A673 (cell line): ENCODE measurements at regions not wholly inside any gene's neighbourhood (a gene's known extent, or its start where the extent isn't known, plus 50 kb on each side); places are given as distances from the start of the nearest gene placed in this dataset.

ENCODE experiments used
- EZH2 ChIP-seq: fragments of 200-600 bp; sonication (generic); IDR thresholded peaks from 2 replicates; pipeline ENCODE4 v1.6.1; 2017; ENCODE audit warnings: borderline replicate concordance, low read depth, mild to moderate bottlenecking, mixed read lengths, antibody characterized with exemption, low read length; ENCODE audit not compliant: poor library complexity, severe bottlenecking
- TF ChIP-seq, protein P1 (sequence below): fragments of 300-800, 200-600 bp; sonication (generic); conservative IDR thresholded peaks from 2 replicates; pipeline ENCODE4 v1.5.1; 2017; ENCODE audit warnings: low read depth, mild to moderate bottlenecking, antibody characterized with exemption, low read length, moderate library complexity, mixed read lengths

DNA sequence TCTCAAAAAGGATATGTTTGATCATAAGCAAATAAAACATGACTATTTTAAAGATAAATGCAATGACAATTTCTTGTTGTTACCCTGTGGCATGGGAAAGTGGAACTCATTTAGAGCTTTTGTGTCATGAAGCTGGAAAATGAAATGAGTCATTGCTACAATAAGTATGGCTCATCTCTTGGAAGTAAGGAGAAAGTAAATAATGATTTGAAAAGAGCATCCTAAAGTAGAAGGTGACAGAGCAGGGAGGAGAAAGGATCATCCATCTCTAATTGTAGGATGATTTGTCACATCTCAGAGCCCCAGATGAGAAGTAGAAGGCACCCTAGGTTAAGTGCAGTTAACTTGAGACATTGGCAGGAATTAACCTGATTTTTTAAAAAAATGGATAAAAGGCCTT lies 200.5 kb downstream of the CPS1 start:
- TF ChIP-seq, protein P1, sequence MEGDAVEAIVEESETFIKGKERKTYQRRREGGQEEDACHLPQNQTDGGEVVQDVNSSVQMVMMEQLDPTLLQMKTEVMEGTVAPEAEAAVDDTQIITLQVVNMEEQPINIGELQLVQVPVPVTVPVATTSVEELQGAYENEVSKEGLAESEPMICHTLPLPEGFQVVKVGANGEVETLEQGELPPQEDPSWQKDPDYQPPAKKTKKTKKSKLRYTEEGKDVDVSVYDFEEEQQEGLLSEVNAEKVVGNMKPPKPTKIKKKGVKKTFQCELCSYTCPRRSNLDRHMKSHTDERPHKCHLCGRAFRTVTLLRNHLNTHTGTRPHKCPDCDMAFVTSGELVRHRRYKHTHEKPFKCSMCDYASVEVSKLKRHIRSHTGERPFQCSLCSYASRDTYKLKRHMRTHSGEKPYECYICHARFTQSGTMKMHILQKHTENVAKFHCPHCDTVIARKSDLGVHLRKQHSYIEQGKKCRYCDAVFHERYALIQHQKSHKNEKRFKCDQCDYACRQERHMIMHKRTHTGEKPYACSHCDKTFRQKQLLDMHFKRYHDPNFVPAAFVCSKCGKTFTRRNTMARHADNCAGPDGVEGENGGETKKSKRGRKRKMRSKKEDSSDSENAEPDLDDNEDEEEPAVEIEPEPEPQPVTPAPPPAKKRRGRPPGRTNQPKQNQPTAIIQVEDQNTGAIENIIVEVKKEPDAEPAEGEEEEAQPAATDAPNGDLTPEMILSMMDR: no peak
- no peak for TF ChIP-seq EZH2
